ENCODE measurements at regions not wholly inside any gene's neighbourhood (a gene's known extent, or its start where the extent isn't known, plus 50 kb on each side); places are given as distances from the start of the nearest gene placed in this dataset.

GRCh38 chr16:66081775-66082366 is 284.6 kb upstream of the CDH5 start:
- Histone ChIP-seq H3K36me3 (ENCODE audit: control insufficient read depth, insufficient read depth, low read length) (no peaks in the 10 kb centered on the region), H3K4me1 (ENCODE audit: control insufficient read depth, insufficient read depth, low read length, poor library complexity, severe bottlenecking) (no peaks in the 10 kb centered on the region), H3K4me3 (ENCODE audit: insufficient read depth, low read depth, low read length, poor library complexity, severe bottlenecking) (no peak overlapping the region), H3K27ac (ENCODE audit: insufficient read depth, low read length, poor library complexity, severe bottlenecking) (no peak overlapping the region), H3K27me3 (replicated peaks; ENCODE audit: control insufficient read depth, insufficient read depth, low read length, poor library complexity, severe bottlenecking) (no peaks in the 10 kb centered on the region), H3K9me3 (ENCODE audit: control insufficient read depth, low read length) (no peaks in the 10 kb centered on the region)
- no peak for DNase-seq

DNA sequence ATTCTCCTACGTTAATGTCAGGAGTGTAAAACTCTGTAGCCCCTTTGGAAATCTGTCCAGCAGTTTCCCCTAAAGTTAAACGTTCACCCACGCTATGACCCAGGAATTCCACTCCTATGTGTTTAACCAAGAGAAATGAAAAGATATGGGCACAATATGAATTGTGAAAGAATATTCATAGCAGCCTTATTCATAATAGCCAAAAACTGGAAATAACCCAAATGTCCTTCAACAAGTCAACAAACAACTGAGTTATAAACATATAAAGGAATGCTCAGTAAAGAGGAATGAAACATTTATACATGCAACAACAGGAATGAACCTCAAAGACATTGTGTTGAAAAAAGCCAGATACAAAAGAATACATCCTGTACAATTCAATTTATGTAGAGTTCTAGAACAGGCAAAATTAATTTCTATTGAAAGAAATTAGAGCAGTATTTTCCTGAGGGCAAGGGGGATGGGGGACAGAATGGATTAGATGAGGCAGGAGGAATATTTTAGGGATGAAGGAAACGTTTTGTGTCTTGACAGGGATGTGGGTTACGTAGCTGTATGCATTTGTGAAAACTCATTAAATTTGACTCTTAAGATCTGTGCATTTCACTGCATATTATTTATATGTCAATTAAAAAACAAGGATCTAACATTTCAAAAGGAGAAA is 286.7 kb upstream of the CDH5 start:
- H3K9me3 ChIP-seq (ENCODE audit: control insufficient read depth, low read length), result no peaks in the 10 kb centered on the region
- DNase-seq, result no peak
- no peaks in the 10 kb centered on the region for H3K36me3 ChIP-seq (ENCODE audit: control insufficient read depth, insufficient read depth, low read length)
- no peaks in the 10 kb centered on the region for H3K4me1 ChIP-seq (ENCODE audit: control insufficient read depth, insufficient read depth, low read length, poor library complexity, severe bottlenecking)
- no peak overlapping the region for H3K27ac ChIP-seq (ENCODE audit: insufficient read depth, low read length, poor library complexity, severe bottlenecking)
- no peak overlapping the region for H3K4me3 ChIP-seq (ENCODE audit: insufficient read depth, low read depth, low read length, poor library complexity, severe bottlenecking)
- H3K27me3 ChIP-seq (replicated peaks; ENCODE audit: control insufficient read depth, insufficient read depth, low read length, poor library complexity, severe bottlenecking), result no peaks in the 10 kb centered on the region

GRCh38 chr16:66070140-66070917 is 296.2 kb upstream of the CDH5 start:
- Histone ChIP-seq H3K4me1 (ENCODE audit: control insufficient read depth, insufficient read depth, low read length, poor library complexity, severe bottlenecking) (no peaks in the 10 kb centered on the region), H3K36me3 (ENCODE audit: control insufficient read depth, insufficient read depth, low read length) (no peaks in the 10 kb centered on the region), H3K9me3 (ENCODE audit: control insufficient read depth, low read length) (no peaks in the 10 kb centered on the region), H3K4me3 (ENCODE audit: insufficient read depth, low read depth, low read length, poor library complexity, severe bottlenecking) (no peak overlapping the region), H3K27me3 (replicated peaks; ENCODE audit: control insufficient read depth, insufficient read depth, low read length, poor library complexity, severe bottlenecking) (no peaks in the 10 kb centered on the region), H3K27ac (ENCODE audit: insufficient read depth, low read length, poor library complexity, severe bottlenecking) (no peak overlapping the region)
- DNase-seq, result no peak

GRCh38 chr16:66069587-66069986 is 296.9 kb upstream of the CDH5 start:
- Histone ChIP-seq H3K4me1 (ENCODE audit: control insufficient read depth, insufficient read depth, low read length, poor library complexity, severe bottlenecking) (no peaks in the 10 kb centered on the region), H3K9me3 (ENCODE audit: control insufficient read depth, low read length) (no peaks in the 10 kb centered on the region), H3K4me3 (ENCODE audit: insufficient read depth, low read depth, low read length, poor library complexity, severe bottlenecking) (no peak overlapping the region), H3K27me3 (replicated peaks; ENCODE audit: control insufficient read depth, insufficient read depth, low read length, poor library complexity, severe bottlenecking) (no peaks in the 10 kb centered on the region), H3K36me3 (ENCODE audit: control insufficient read depth, insufficient read depth, low read length) (no peaks in the 10 kb centered on the region), H3K27ac (ENCODE audit: insufficient read depth, low read length, poor library complexity, severe bottlenecking) (no peak overlapping the region)
- no peak for DNase-seq

DNA sequence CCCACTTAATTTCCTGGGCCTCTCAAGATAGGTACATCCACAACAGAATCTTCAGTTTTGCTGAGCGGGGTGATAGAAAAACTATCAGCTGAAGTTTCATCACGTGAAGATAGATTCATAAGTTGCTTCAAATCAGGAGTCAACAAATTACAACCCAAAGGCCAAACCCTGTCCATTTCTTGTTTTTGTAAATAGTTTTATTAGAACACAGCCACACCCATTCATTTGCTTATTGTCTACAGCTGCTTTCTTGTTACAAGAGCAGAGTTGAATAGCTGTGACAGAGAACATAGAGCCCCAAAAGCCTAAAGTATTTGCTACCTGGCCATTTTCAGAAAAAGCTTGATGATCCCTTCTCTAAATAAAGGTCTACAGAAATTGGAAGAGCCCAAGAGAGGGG is 300.1 kb upstream of the CDH5 start:
- H3K27ac ChIP-seq (ENCODE audit: insufficient read depth, low read length, poor library complexity, severe bottlenecking), result no peak overlapping the region
- DNase-seq, result no peak
- H3K4me1 ChIP-seq (ENCODE audit: control insufficient read depth, insufficient read depth, low read length, poor library complexity, severe bottlenecking), result no peaks in the 10 kb centered on the region
- no peaks in the 10 kb centered on the region for H3K9me3 ChIP-seq (ENCODE audit: control insufficient read depth, low read length)
- no peaks in the 10 kb centered on the region for H3K27me3 ChIP-seq (replicated peaks; ENCODE audit: control insufficient read depth, insufficient read depth, low read length, poor library complexity, severe bottlenecking)
- no peak overlapping the region for H3K4me3 ChIP-seq (ENCODE audit: insufficient read depth, low read depth, low read length, poor library complexity, severe bottlenecking)
- H3K36me3 ChIP-seq (ENCODE audit: control insufficient read depth, insufficient read depth, low read length), result no peaks in the 10 kb centered on the region

DNA sequence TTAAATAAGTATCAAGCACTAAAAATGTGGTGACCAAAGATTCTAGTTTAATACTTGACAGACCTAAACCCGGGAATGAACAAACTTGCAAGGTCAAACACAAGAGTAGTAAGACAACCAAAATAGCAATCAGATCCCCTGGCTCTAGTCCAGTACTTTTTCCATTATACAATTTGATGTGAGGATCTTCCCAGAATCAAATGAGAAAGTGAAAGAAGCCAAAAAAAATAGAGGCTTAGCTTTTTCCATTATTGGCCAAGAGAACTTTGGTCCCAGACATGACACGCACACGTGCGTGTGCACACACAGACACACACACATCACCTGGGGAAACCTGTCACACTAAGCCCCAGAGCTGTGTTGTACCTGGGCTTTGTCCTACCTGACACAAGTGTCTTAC is 300.6 kb upstream of the CDH5 start:
- Histone ChIP-seq H3K9me3 (ENCODE audit: control insufficient read depth, low read length) (no peaks in the 10 kb centered on the region), H3K27ac (ENCODE audit: insufficient read depth, low read length, poor library complexity, severe bottlenecking) (no peak overlapping the region), H3K4me3 (ENCODE audit: insufficient read depth, low read depth, low read length, poor library complexity, severe bottlenecking) (no peak overlapping the region), H3K4me1 (ENCODE audit: control insufficient read depth, insufficient read depth, low read length, poor library complexity, severe bottlenecking) (no peaks in the 10 kb centered on the region), H3K36me3 (ENCODE audit: control insufficient read depth, insufficient read depth, low read length) (no peaks in the 10 kb centered on the region), H3K27me3 (replicated peaks; ENCODE audit: control insufficient read depth, insufficient read depth, low read length, poor library complexity, severe bottlenecking) (no peaks in the 10 kb centered on the region)
- no peak for DNase-seq

DNA sequence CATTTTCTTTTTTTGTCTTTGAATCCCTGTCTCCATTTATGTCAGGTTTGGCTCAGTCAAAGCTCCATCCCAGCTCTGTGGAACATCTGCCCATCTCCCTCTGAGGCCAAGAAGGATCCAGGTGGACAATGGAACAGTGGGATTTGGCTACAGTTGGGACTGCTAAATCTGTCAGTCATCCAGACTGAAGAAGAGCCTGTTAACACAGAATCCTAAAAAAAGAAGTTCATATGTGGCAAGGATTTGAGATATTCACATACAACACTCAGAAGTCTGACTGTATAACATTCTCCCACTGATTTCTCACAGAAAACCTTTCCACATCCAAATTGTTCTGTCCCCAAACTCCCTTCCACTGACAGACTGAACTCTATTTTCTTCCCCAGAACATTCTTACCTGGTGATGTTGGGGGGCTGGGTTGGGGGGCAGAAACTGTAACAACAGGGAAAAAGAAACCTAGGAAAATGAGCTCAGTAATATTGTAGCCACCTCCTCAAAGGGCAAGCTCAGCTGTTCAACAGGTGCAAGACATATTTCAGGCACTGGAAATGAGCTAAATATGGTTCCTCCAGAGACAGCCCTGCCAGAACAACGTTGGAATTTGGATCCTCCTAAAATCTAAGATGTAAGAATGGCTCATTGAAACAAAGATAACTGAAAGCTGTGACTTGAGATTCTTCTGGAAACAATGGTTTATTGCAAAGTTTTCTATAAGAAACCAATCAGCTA is 301.5 kb upstream of the CDH5 start:
- H3K27ac ChIP-seq (ENCODE audit: insufficient read depth, low read length, poor library complexity, severe bottlenecking), result no peak overlapping the region
- H3K4me3 ChIP-seq (ENCODE audit: insufficient read depth, low read depth, low read length, poor library complexity, severe bottlenecking), result no peak overlapping the region
- no peaks in the 10 kb centered on the region for H3K9me3 ChIP-seq (ENCODE audit: control insufficient read depth, low read length)
- no peaks in the 10 kb centered on the region for H3K27me3 ChIP-seq (replicated peaks; ENCODE audit: control insufficient read depth, insufficient read depth, low read length, poor library complexity, severe bottlenecking)
- H3K4me1 ChIP-seq (ENCODE audit: control insufficient read depth, insufficient read depth, low read length, poor library complexity, severe bottlenecking), result no peaks in the 10 kb centered on the region
- DNase-seq, result no peak
- H3K36me3 ChIP-seq (ENCODE audit: control insufficient read depth, insufficient read depth, low read length), result no peaks in the 10 kb centered on the region

GRCh38 chr16:66058832-66059231 is 307.7 kb upstream of the CDH5 start:
- no peak overlapping the region for H3K27ac ChIP-seq (ENCODE audit: insufficient read depth, low read length, poor library complexity, severe bottlenecking)
- DNase-seq, result no peak
- no peaks in the 10 kb centered on the region for H3K4me1 ChIP-seq (ENCODE audit: control insufficient read depth, insufficient read depth, low read length, poor library complexity, severe bottlenecking)
- H3K9me3 ChIP-seq (ENCODE audit: control insufficient read depth, low read length), result no peaks in the 10 kb centered on the region
- no peak overlapping the region for H3K4me3 ChIP-seq (ENCODE audit: insufficient read depth, low read depth, low read length, poor library complexity, severe bottlenecking)
- no peaks in the 10 kb centered on the region for H3K36me3 ChIP-seq (ENCODE audit: control insufficient read depth, insufficient read depth, low read length)
- no peaks in the 10 kb centered on the region for H3K27me3 ChIP-seq (replicated peaks; ENCODE audit: control insufficient read depth, insufficient read depth, low read length, poor library complexity, severe bottlenecking)

DNA sequence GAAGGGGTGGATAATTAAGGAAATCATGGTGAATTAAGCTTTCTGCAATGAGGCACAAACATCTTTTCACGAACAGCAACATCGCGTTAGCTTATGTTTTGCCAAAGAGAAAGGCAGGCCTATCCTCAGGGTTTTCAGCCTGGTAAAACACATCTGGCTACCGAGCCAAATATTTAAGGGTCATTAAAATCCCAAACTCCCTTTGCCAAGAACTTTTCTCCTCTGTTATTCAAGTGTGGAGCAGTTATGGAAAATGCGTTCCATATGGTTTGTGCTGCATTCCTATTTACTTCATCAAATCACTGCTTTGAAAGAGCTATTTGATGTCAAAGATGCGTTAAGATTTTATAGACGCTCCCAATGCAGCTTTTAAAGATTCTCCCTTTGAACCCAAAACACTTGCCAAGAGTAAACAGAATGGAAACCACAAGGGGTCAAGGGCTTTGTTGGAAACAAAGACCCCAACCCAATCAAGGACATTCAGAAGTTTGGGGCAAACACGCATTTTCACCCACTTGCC is 308.3 kb upstream of the CDH5 start:
- no peaks in the 10 kb centered on the region for H3K4me1 ChIP-seq (ENCODE audit: control insufficient read depth, insufficient read depth, low read length, poor library complexity, severe bottlenecking)
- no peak for DNase-seq
- H3K4me3 ChIP-seq (ENCODE audit: insufficient read depth, low read depth, low read length, poor library complexity, severe bottlenecking), result no peak overlapping the region
- H3K36me3 ChIP-seq (ENCODE audit: control insufficient read depth, insufficient read depth, low read length), result no peaks in the 10 kb centered on the region
- no peaks in the 10 kb centered on the region for H3K9me3 ChIP-seq (ENCODE audit: control insufficient read depth, low read length)
- no peak overlapping the region for H3K27ac ChIP-seq (ENCODE audit: insufficient read depth, low read length, poor library complexity, severe bottlenecking)
- H3K27me3 ChIP-seq (replicated peaks; ENCODE audit: control insufficient read depth, insufficient read depth, low read length, poor library complexity, severe bottlenecking), result no peaks in the 10 kb centered on the region
